ENCODE measurements at regions not wholly inside any gene's neighbourhood (a gene's known extent, or its start where the extent isn't known, plus 50 kb on each side); places are given as distances from the start of the nearest gene placed in this dataset.
"Not testable (repeated sequence)": the region's sequence is repeated elsewhere in the genome, so short reads cannot be mapped to it uniquely, and the experiment has no call there.

DNA sequence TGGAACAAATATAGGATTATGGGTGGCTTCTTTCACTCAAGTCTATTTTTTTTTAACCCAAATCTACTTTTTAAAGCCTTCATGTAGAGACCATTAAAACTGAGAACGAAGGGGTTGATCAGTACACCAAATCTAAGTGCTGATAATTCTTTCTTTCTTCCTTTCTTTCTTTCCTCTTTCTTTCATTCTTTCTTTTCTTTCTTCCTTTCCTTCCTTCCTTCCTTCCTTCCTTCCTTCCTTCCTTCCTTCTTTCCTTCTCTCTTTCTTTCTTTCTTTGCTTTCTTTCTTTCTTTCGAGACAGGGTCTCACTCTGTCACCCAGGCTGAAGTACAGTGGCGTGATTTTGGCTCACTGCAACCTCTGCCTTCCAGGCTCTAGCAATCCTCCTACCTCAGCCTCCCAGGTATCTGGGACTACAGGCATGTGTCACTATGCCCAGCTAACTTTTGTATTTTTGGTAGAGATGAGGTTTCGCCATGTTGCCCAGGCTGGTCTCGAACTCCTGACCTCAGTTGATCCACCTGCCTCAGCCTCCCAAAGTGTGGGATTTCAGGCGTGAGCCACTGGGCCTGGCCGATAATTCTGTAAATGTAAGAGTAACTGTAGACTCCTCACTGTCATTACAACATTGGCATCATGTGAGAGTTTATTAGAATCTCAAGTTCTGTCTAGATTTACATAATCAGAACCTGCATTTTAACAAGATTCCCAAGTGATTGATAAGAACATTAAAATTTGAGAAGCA is 236.4 kb downstream of the TFEC start:
- H3K27me3 ChIP-seq (ENCODE audit: control insufficient read depth in 1 of 2, insufficient read depth in 2 of 2, low read length in 2 of 2), result no peaks in the 10 kb centered on the region

DNA sequence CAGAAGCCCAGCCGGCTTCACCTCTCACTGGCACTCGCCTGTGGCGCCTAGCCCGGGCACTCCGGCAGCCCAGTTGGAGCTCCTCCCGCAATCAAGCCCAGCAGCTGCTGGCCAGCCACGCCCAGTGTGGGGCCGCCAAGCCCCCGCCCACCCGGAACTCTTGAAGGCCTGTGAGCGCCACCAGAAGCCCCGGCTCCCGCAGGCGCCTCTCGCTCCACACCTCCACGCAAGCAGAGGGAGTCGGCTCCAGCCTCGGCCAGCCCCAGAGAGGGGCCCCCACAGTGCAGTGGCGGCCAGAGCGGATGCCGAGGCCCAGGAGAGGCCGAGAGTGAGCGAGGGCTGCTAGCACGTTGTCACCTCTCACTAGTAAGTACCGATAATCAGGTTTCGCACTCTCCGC is 240.7 kb downstream of the TFEC start:
- H3K27me3 ChIP-seq (ENCODE audit: control insufficient read depth in 1 of 2, insufficient read depth in 2 of 2, low read length in 2 of 2), result no peaks in the 10 kb centered on the region
- H3K27ac ChIP-seq (ENCODE audit: low read length), result no peak overlapping the region
- no peaks in the 10 kb centered on the region for H3K4me1 ChIP-seq (ENCODE audit: control insufficient read depth, insufficient read depth, low read length)
- no peaks in the 10 kb centered on the region for H3K36me3 ChIP-seq (ENCODE audit: control insufficient read depth in 2 of 2, insufficient read depth in 2 of 2, low read length in 2 of 2)
- H3K9me3 ChIP-seq (ENCODE audit: control insufficient read depth in 2 of 2, low read length in 2 of 2), result no peaks in the 10 kb centered on the region
- H3K4me3 ChIP-seq (ENCODE audit: low read length in 2 of 2), result no peak overlapping the region
- H3K9ac ChIP-seq (ENCODE audit: low read length in 2 of 2), result no peak overlapping the region

More for the DNA sequence above, 236.4 kb downstream of the TFEC start:
- Histone ChIP-seq H3K36me3 (ENCODE audit: control insufficient read depth in 2 of 2, insufficient read depth in 2 of 2, low read length in 2 of 2) (no peaks in the 10 kb centered on the region), H3K9ac (ENCODE audit: low read length in 2 of 2) (no peak overlapping the region), H3K4me3 (ENCODE audit: low read length in 2 of 2) (no peak overlapping the region), H3K27ac (ENCODE audit: low read length) (no peak overlapping the region), H3K4me1 (ENCODE audit: control insufficient read depth, insufficient read depth, low read length) (no peaks in the 10 kb centered on the region), H3K9me3 (ENCODE audit: control insufficient read depth in 2 of 2, low read length in 2 of 2) (no peaks in the 10 kb centered on the region)

DNA sequence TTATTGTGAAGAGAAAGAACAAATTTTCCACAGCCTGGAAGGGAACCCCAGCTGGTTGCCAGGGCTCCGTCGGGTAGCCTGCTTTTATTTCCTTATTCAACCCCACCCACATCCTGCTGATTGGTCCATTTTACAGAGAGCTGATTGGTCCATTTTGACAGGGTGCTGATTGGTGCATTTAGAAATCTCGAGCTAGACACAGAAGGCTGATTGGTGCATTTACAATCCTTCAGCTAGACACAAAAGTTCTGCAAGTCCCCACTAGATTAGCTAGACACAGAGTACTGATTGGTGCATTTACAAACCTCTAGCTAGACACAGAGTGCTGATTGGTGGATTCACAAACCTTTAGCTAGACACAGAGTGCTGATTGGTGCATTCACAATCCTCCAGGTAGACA is 241.1 kb downstream of the TFEC start:
- H3K9ac ChIP-seq (ENCODE audit: low read length in 2 of 2); H3K27me3 ChIP-seq (ENCODE audit: control insufficient read depth in 1 of 2, insufficient read depth in 2 of 2, low read length in 2 of 2); H3K27ac ChIP-seq (ENCODE audit: low read length); H3K9me3 ChIP-seq (ENCODE audit: control insufficient read depth in 2 of 2, low read length in 2 of 2); H3K4me3 ChIP-seq (ENCODE audit: low read length in 2 of 2); H3K4me1 ChIP-seq (ENCODE audit: control insufficient read depth, insufficient read depth, low read length); H3K36me3 ChIP-seq (ENCODE audit: control insufficient read depth in 2 of 2, insufficient read depth in 2 of 2, low read length in 2 of 2): not testable (repeated sequence)

DNA sequence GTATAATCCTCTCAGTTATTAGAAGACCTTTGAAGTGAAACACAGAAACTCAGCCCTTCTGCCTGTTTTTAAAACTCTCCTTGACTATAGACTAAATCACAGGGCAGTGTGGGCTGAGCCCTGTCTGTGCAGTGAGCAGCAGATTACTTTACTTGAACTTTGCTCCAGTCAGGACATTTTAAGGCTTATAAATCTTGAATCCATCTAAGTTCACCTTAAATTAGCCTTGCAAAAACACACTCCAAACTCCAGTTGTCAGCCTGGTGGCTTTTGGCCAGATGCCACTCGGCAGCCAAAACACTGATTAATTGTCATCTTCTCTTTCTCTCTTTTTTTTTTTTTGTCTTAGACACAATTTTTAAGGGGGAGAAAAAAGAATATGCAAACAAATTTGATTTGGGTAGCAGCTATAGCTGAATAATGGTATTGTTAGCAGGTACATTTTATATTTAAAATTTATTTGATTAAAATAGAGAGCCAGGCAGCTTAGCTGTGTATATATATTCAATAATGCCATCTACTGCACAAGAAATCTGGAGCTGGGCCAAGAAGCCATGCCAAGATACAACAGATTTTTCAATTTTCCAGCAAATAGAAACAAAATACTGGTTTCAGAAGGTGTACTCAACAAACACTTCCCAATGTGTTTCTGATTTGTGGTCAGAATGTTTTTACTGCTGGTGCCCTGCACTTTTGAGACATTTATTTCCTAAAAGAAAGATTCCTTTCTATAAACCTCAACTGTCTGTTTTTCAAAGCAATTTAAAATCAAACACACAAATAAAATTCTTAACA is 247.7 kb downstream of the TFEC start:
- Histone ChIP-seq H3K9ac (ENCODE audit: low read length in 2 of 2) (no peak overlapping the region), H3K36me3 (ENCODE audit: control insufficient read depth in 2 of 2, insufficient read depth in 2 of 2, low read length in 2 of 2) (no peaks in the 10 kb centered on the region), H3K4me1 (ENCODE audit: control insufficient read depth, insufficient read depth, low read length) (peaks cover 4% of the 10 kb centered on the region), H3K27ac (ENCODE audit: low read length) (no peak overlapping the region), H3K4me3 (ENCODE audit: low read length in 2 of 2) (no peak overlapping the region), H3K27me3 (ENCODE audit: control insufficient read depth in 1 of 2, insufficient read depth in 2 of 2, low read length in 2 of 2) (no peaks in the 10 kb centered on the region), H3K9me3 (ENCODE audit: control insufficient read depth in 2 of 2, low read length in 2 of 2) (no peaks in the 10 kb centered on the region)

DNA sequence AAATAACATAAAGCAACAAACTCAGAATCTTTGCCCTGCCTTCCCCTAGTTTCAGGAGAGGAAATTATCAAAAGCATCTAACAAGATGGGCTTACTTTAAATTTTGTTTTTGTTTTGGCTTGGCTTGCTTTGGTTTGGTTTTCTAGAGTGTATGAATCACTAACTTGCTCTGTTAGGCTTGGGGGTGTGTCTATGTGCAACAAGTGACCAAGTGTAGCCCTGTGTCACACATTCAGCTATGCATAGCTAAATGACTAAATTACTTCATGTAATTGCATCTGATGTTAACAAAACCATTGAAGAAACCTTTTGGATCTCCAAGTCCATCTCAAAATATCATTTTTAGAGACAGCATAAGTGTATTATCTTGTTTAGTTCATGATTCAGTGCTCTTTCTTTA is 251.0 kb downstream of the TFEC start:
- peaks cover 4% of the 10 kb centered on the region for H3K4me1 ChIP-seq (ENCODE audit: control insufficient read depth, insufficient read depth, low read length)
- H3K9ac ChIP-seq (ENCODE audit: low read length in 2 of 2), result no peak overlapping the region
- H3K4me3 ChIP-seq (ENCODE audit: low read length in 2 of 2), result no peak overlapping the region
- H3K27me3 ChIP-seq (ENCODE audit: control insufficient read depth in 1 of 2, insufficient read depth in 2 of 2, low read length in 2 of 2), result no peaks in the 10 kb centered on the region
- no peak overlapping the region for H3K27ac ChIP-seq (ENCODE audit: low read length)
- no peaks in the 10 kb centered on the region for H3K9me3 ChIP-seq (ENCODE audit: control insufficient read depth in 2 of 2, low read length in 2 of 2)
- no peaks in the 10 kb centered on the region for H3K36me3 ChIP-seq (ENCODE audit: control insufficient read depth in 2 of 2, insufficient read depth in 2 of 2, low read length in 2 of 2)

DNA sequence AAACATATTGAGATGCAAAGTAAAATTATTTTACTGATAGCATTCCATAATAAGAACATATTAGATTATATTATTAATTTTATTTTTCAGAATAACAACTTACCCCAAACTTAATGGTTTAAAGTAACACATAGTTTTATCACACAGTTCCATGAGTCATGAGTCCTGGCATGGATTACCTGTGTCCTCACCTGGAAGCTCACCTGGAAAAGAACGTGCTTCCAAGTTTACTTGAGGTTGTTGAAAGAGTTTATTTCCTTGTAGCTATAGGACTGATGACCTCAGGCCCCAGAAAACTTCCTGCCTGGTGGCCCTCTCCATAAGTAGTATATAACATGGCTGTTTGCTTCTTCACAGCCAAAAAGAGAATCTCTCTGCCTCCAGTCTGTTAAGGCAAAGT is 254.6 kb downstream of the TFEC start:
- Histone ChIP-seq H3K36me3 (ENCODE audit: control insufficient read depth in 2 of 2, insufficient read depth in 2 of 2, low read length in 2 of 2) (no peaks in the 10 kb centered on the region), H3K9me3 (ENCODE audit: control insufficient read depth in 2 of 2, low read length in 2 of 2) (no peaks in the 10 kb centered on the region), H3K4me3 (ENCODE audit: low read length in 2 of 2) (no peak overlapping the region), H3K27ac (ENCODE audit: low read length) (no peak overlapping the region), H3K4me1 (ENCODE audit: control insufficient read depth, insufficient read depth, low read length) (no peaks in the 10 kb centered on the region), H3K9ac (ENCODE audit: low read length in 2 of 2) (no peak overlapping the region), H3K27me3 (ENCODE audit: control insufficient read depth in 1 of 2, insufficient read depth in 2 of 2, low read length in 2 of 2) (no peaks in the 10 kb centered on the region)

DNA sequence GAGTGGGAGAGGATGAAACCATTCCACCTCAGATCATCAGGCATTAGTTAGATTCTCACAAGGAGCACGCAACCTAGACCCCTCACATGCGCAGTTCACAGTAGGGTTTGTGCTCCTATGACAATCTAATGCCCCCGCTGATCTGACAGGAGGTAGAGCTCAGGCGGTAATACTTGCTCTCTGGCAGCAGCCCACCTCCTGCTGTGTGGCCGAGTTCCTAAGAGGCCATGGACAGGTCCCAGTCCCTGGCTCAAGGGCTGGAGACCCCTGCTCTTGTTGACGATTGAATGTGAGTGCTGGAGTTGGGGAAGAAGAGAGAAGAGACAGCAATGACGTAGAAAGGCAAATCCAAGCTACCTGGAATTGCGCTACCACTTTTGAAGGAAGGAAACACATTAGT is 267.2 kb downstream of the TFEC start:
- no peak overlapping the region for H3K9ac ChIP-seq (ENCODE audit: low read length in 2 of 2)
- H3K27ac ChIP-seq (ENCODE audit: low read length), result no peak overlapping the region
- no peaks in the 10 kb centered on the region for H3K27me3 ChIP-seq (ENCODE audit: control insufficient read depth in 1 of 2, insufficient read depth in 2 of 2, low read length in 2 of 2)
- no peaks in the 10 kb centered on the region for H3K4me1 ChIP-seq (ENCODE audit: control insufficient read depth, insufficient read depth, low read length)
- no peak overlapping the region for H3K4me3 ChIP-seq (ENCODE audit: low read length in 2 of 2)
- no peaks in the 10 kb centered on the region for H3K9me3 ChIP-seq (ENCODE audit: control insufficient read depth in 2 of 2, low read length in 2 of 2)
- H3K36me3 ChIP-seq (ENCODE audit: control insufficient read depth in 2 of 2, insufficient read depth in 2 of 2, low read length in 2 of 2), result no peaks in the 10 kb centered on the region

DNA sequence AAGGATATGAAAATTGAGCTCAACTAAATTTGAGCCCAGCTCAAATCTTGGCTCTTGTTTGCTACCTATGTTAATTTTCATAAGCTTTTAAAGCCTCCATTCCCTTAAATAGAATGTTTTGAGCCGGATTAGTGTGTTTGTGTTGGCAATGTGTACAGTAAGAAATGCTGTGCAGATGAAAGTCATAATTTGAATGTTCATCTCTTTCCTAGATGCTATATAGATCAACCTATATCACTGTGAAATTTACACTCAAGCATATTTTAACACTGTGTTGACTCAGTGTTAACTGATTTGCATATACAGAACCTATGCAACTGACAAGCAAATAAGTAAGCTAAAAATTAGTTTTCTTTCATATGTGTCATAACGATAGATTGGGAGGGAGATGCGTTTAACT is 272.5 kb downstream of the TFEC start:
- Histone ChIP-seq H3K27ac (ENCODE audit: low read length) (no peak overlapping the region), H3K4me3 (ENCODE audit: low read length in 2 of 2) (no peak overlapping the region), H3K36me3 (ENCODE audit: control insufficient read depth in 2 of 2, insufficient read depth in 2 of 2, low read length in 2 of 2) (no peaks in the 10 kb centered on the region), H3K9me3 (ENCODE audit: control insufficient read depth in 2 of 2, low read length in 2 of 2) (no peaks in the 10 kb centered on the region), H3K4me1 (ENCODE audit: control insufficient read depth, insufficient read depth, low read length) (no peaks in the 10 kb centered on the region), H3K9ac (ENCODE audit: low read length in 2 of 2) (no peak overlapping the region), H3K27me3 (ENCODE audit: control insufficient read depth in 1 of 2, insufficient read depth in 2 of 2, low read length in 2 of 2) (no peaks in the 10 kb centered on the region)

DNA sequence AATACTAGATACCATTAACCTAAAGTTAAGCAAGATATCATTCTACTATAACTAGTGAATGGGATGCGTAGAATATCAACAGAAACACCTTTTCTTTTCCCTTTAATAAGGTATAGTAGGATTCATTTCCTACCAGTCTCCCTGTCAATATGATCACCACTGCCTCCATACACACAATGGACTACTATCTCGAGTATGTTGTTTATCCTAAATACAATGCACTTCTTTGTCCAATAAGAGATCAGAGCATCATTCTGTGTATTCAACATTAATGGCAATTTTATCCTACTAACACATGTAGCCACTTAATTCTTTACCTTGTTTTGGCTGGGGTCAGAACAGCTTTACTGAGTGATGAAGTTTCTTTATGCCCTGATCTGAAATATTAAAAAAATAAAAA is 276.3 kb downstream of the TFEC start:
- Histone ChIP-seq H3K9me3 (ENCODE audit: control insufficient read depth in 2 of 2, low read length in 2 of 2) (no peaks in the 10 kb centered on the region), H3K36me3 (ENCODE audit: control insufficient read depth in 2 of 2, insufficient read depth in 2 of 2, low read length in 2 of 2) (no peaks in the 10 kb centered on the region), H3K4me1 (ENCODE audit: control insufficient read depth, insufficient read depth, low read length) (no peaks in the 10 kb centered on the region), H3K27me3 (ENCODE audit: control insufficient read depth in 1 of 2, insufficient read depth in 2 of 2, low read length in 2 of 2) (no peaks in the 10 kb centered on the region), H3K4me3 (ENCODE audit: low read length in 2 of 2) (no peak overlapping the region), H3K9ac (ENCODE audit: low read length in 2 of 2) (no peak overlapping the region), H3K27ac (ENCODE audit: low read length) (no peak overlapping the region)

DNA sequence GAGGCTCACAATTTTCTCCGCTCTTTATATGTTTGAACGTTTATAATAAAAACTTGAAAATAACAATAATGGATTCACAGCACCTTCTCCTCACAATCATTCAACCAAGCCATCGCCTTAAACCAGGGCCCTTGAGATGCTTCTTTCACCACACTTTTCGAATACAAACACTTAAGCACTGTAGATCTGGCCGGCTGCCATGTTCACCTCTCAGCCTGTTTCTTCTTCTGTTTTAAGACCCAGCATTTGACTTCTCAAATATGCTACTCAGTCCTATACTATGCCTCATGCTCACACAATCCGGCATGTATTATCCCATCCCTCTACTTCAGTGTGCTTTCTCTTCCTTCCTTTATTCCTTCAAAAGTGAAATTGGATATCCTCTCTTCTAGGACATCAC is 280.6 kb downstream of the TFEC start:
- H3K9ac ChIP-seq (ENCODE audit: low read length in 2 of 2), result no peak overlapping the region
- no peak overlapping the region for H3K27ac ChIP-seq (ENCODE audit: low read length)
- no peaks in the 10 kb centered on the region for H3K36me3 ChIP-seq (ENCODE audit: control insufficient read depth in 2 of 2, insufficient read depth in 2 of 2, low read length in 2 of 2)
- no peaks in the 10 kb centered on the region for H3K4me1 ChIP-seq (ENCODE audit: control insufficient read depth, insufficient read depth, low read length)
- H3K4me3 ChIP-seq (ENCODE audit: low read length in 2 of 2), result no peak overlapping the region
- H3K27me3 ChIP-seq (ENCODE audit: control insufficient read depth in 1 of 2, insufficient read depth in 2 of 2, low read length in 2 of 2), result no peaks in the 10 kb centered on the region
- H3K9me3 ChIP-seq (ENCODE audit: control insufficient read depth in 2 of 2, low read length in 2 of 2), result no peaks in the 10 kb centered on the region

DNA sequence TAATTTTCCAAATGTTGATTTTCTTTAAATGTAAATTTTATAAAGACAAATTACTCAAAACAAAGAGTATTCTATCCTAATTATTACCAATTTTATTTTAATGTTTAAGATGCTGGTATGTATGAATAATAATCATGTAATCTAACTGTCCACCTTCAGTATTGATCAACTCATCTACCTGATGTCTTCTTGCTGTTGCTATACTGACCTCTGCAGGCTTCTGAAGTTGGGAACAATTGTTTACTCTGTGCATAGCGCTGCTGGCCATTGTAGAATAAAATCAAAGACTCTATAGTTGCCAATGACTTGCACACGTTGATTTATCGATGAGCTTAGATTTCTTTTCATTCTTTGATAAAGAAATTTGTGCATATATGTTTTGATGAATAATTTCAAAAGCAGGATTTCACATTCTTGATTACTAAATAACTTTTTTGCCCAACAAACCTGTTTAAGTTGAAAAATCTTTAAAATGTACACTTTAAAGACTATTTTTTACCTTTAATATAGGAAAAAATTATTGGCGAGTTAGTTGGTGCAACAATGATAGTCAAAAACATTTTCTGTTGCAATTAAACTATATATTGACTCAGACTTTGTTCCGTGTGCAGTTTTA is 282.3 kb downstream of the TFEC start:
- no peaks in the 10 kb centered on the region for H3K36me3 ChIP-seq (ENCODE audit: control insufficient read depth in 2 of 2, insufficient read depth in 2 of 2, low read length in 2 of 2)
- H3K9me3 ChIP-seq (ENCODE audit: control insufficient read depth in 2 of 2, low read length in 2 of 2), result no peaks in the 10 kb centered on the region
- H3K4me1 ChIP-seq (ENCODE audit: control insufficient read depth, insufficient read depth, low read length), result no peaks in the 10 kb centered on the region
- no peak overlapping the region for H3K27ac ChIP-seq (ENCODE audit: low read length)
- H3K9ac ChIP-seq (ENCODE audit: low read length in 2 of 2), result no peak overlapping the region
- H3K4me3 ChIP-seq (ENCODE audit: low read length in 2 of 2), result no peak overlapping the region
- no peaks in the 10 kb centered on the region for H3K27me3 ChIP-seq (ENCODE audit: control insufficient read depth in 1 of 2, insufficient read depth in 2 of 2, low read length in 2 of 2)
